GM12878 (cell line): ENCODE measurements at regions not wholly inside any gene's neighbourhood (a gene's known extent, or its start where the extent isn't known, plus 50 kb on each side); places are given as distances from the start of the nearest gene placed in this dataset.

Source experiments
- EP300 ChIP-seq, 2 experiments: fragments of 150-350 bp in 1 of 2; IDR thresholded peaks; 2 replicates each; pipeline ENCODE4 v1.6.1; 2011 to 2012; ENCODE audit warnings: low read depth in 2 of 2, low read length in 2 of 2, borderline replicate concordance in 1 of 2, improper control_type of control experiment in 1 of 2, inconsistent platforms in 1 of 2; ENCODE audit not compliant: control insufficient read depth in 1 of 2
- KDM1A ChIP-seq: fragments of 200-600 bp; sonication (generic); IDR thresholded peaks from 2 replicates; pipeline ENCODE4 v1.6.1; 2016; ENCODE audit warnings: borderline replicate concordance
- POLR2A ChIP-seq: IDR thresholded peaks from 2 replicates; pipeline ENCODE4 v1.6.1; 2011; ENCODE audit warnings: low read depth, mild to moderate bottlenecking, low read length
- POLR2AphosphoS5 ChIP-seq: IDR thresholded peaks from 2 replicates; pipeline ENCODE4 v1.6.1; 2011; ENCODE audit warnings: mild to moderate bottlenecking, low read length, inconsistent platforms
- SIN3A ChIP-seq: IDR thresholded peaks from 2 replicates; pipeline ENCODE4 v1.6.1; 2012; ENCODE audit warnings: low read depth, low read length, improper control_type of control experiment
- TF ChIP-seq, protein P1 (sequence below), 3 experiments: IDR thresholded peaks in 2 of 3; conservative IDR thresholded peaks in 1 of 3; 2 replicates each; pipeline ENCODE4 v1.5.1; 2011; ENCODE audit warnings: low read depth in 3 of 3, low read length in 3 of 3, mild to moderate bottlenecking in 3 of 3, control low read depth in 2 of 3, moderate library complexity in 2 of 3, inconsistent platforms in 1 of 3, mixed read lengths in 1 of 3; ENCODE audit not compliant: control insufficient read depth in 2 of 3, insufficient read depth in 1 of 3; ENCODE audit errors: extremely low read depth in 1 of 3

DNA sequence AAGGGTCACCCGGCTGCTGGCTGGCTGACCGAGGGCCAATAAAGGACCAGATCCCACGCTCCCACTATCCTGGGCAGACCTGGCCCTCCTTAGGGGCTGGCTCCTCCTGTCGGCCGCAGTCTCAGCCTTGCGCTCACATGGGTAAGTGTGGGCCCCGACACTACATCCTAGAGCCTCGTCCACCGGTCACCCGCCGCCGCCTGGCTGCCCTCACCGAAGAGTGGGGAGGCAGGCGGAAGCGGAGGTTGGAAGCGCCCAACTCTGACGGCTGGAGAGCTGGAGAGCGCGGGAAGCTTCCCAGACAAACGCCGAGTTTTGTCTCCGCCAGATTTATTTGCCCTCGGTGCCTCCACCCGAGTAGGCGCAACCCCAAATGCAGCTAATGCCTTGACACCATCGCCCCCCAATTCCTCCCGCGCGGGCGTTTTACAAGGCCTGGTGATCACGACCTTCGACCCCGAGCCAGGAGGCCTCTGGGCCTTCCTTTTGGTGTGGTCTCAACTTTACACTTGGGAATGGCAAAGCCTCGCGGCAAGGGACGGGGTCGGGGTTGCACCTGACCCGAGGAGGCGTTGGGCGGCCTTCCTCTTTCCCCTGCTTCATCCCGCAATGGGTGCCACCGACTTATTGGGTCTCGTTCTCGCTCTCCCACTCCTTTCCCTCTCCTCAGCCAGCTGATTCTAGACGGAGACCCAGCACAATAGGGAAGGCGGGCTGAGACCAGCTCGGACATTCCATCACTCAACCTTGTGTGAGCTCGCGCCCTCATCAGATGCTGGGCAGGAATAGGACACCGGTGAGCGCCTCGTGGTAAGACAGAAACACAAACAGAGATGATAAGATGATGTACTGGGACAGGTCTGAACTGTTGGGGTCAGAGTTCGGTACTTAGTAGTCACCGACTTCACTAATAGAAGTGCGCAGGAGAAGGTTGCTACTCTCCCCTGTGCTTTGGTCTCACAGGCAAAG, 78.3 kb upstream of the ANO4 start:
- TF ChIP-seq KDM1A (no peak), POLR2AphosphoS5 (no peak), EP300 (IDR thresholded peaks at IDR 0.05; ENCODE audit: borderline replicate concordance in 1 of 2, control insufficient read depth in 1 of 2, low read depth in 2 of 2, low read length in 2 of 2) (no peak), SIN3A (no peak), POLR2A (no peak)
- TF ChIP-seq, protein P1, sequence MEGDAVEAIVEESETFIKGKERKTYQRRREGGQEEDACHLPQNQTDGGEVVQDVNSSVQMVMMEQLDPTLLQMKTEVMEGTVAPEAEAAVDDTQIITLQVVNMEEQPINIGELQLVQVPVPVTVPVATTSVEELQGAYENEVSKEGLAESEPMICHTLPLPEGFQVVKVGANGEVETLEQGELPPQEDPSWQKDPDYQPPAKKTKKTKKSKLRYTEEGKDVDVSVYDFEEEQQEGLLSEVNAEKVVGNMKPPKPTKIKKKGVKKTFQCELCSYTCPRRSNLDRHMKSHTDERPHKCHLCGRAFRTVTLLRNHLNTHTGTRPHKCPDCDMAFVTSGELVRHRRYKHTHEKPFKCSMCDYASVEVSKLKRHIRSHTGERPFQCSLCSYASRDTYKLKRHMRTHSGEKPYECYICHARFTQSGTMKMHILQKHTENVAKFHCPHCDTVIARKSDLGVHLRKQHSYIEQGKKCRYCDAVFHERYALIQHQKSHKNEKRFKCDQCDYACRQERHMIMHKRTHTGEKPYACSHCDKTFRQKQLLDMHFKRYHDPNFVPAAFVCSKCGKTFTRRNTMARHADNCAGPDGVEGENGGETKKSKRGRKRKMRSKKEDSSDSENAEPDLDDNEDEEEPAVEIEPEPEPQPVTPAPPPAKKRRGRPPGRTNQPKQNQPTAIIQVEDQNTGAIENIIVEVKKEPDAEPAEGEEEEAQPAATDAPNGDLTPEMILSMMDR (IDR thresholded peaks at IDR 0.05 in 2 of 3, conservative IDR thresholded peaks at IDR 0.05 in 1 of 3; ENCODE audit: control insufficient read depth in 2 of 3, extremely low read depth in 1 of 3, insufficient read depth in 1 of 3, low read depth in 3 of 3, low read length in 3 of 3), result no peak
